Activated CD8-positive, alpha-beta T cell treated with anti-CD3 and anti-CD28 coated beads for 36 hours (primary cell): ENCODE measurements at regions not wholly inside any gene's neighbourhood (a gene's known extent, or its start where the extent isn't known, plus 50 kb on each side); places are given as distances from the start of the nearest gene placed in this dataset.

Source experiments
- ATAC-seq: fragments of 200-7000 bp; cut with Tn5 transposase; one replicate; pipeline ENCODE4 v1.10.0; 2021; ENCODE audit warnings: mild to moderate bottlenecking, moderate library complexity
- CTCF ChIA-PET: fragments of 350-600 bp; sonication (Branson Sonifier 250); formaldehyde crosslinking; loops from one replicate; lab custom pipeline; 2021; ENCODE audit warnings: antibody characterized with exemption; lab: Charles Lee
- POLR2A ChIA-PET: fragments of 350-600 bp; sonication (Branson Sonifier 250); formaldehyde crosslinking; loops from one replicate; lab custom pipeline; 2021; ENCODE audit warnings: antibody characterized with exemption; lab: Charles Lee
- DNase-seq: peaks from one replicate; pipeline ENCODE4 v3.0.0-alpha.2; 2020
- H3K27ac Mint-ChIP-seq: one replicate; pipeline ENCODE4 v1.8.0; 2021; ENCODE audit warnings: mild to moderate bottlenecking, mixed read lengths
- H3K27me3 Mint-ChIP-seq: one replicate; pipeline ENCODE4 v1.8.0; 2021; ENCODE audit warnings: mixed read lengths
- H3K36me3 Mint-ChIP-seq: one replicate; pipeline ENCODE4 v1.8.0; 2021; ENCODE audit warnings: low read depth, mixed read lengths
- H3K4me1 Mint-ChIP-seq: one replicate; pipeline ENCODE4 v1.8.0; 2021; ENCODE audit warnings: low read depth, mixed read lengths
- H3K4me3 Mint-ChIP-seq: one replicate; pipeline ENCODE4 v1.8.0; 2021; ENCODE audit warnings: mild to moderate bottlenecking, moderate library complexity, mixed read lengths
- H3K9me3 Mint-ChIP-seq: one replicate; pipeline ENCODE4 v1.8.0; 2021; ENCODE audit warnings: mixed read lengths
- intact Hi-C: fragments of 100-400 bp; cut with micrococcal nuclease; formaldehyde crosslinking; loops from one replicate; pipeline ENCODE4 v1.10.0; 2022
- TF ChIP-seq, protein P1 (sequence below): fragments of 200-600 bp; IDR thresholded peaks from one replicate; pipeline ENCODE4 v1.8.0; 2022; ENCODE audit warnings: antibody characterized with exemption, mild to moderate bottlenecking

GRCh38 chr4:84291969-84292368 lies 207.1 kb downstream of the NKX6-1 start:
- POLR2A ChIA-PET, result no interaction called here
- H3K27me3 Mint-ChIP-seq, result no peaks in the 10 kb centered on the region
- peaks cover 3% of the 10 kb centered on the region for H3K9me3 Mint-ChIP-seq
- H3K4me1 Mint-ChIP-seq, result no peaks in the 10 kb centered on the region
- TF ChIP-seq, protein P1, sequence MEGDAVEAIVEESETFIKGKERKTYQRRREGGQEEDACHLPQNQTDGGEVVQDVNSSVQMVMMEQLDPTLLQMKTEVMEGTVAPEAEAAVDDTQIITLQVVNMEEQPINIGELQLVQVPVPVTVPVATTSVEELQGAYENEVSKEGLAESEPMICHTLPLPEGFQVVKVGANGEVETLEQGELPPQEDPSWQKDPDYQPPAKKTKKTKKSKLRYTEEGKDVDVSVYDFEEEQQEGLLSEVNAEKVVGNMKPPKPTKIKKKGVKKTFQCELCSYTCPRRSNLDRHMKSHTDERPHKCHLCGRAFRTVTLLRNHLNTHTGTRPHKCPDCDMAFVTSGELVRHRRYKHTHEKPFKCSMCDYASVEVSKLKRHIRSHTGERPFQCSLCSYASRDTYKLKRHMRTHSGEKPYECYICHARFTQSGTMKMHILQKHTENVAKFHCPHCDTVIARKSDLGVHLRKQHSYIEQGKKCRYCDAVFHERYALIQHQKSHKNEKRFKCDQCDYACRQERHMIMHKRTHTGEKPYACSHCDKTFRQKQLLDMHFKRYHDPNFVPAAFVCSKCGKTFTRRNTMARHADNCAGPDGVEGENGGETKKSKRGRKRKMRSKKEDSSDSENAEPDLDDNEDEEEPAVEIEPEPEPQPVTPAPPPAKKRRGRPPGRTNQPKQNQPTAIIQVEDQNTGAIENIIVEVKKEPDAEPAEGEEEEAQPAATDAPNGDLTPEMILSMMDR, result no peak
- DNase-seq, result no peak
- ATAC-seq, result no peak
- CTCF ChIA-PET, result no interaction called here
- H3K36me3 Mint-ChIP-seq, result no peaks in the 10 kb centered on the region
- intact Hi-C loops, result no loop called here
- H3K27ac Mint-ChIP-seq, result no peak overlapping the region
- no peak overlapping the region for H3K4me3 Mint-ChIP-seq

- intact Hi-C loops, result no loop called here
- Mint-ChIP-seq H3K36me3 (no peaks in the 10 kb centered on the region), H3K4me3 (no peak overlapping the region), H3K27me3 (no peaks in the 10 kb centered on the region), H3K4me1 (no peaks in the 10 kb centered on the region), H3K9me3 (peaks cover 1% of the 10 kb centered on the region), H3K27ac (no peak overlapping the region)
- ATAC-seq, result no peak
- ChIA-PET POLR2A (no interaction called here), CTCF (no interaction called here)
- TF ChIP-seq, protein P1, result no peak
- no peak for DNase-seq
Observed at GRCh38 chr4:84286048-84286447, 213.0 kb downstream of the NKX6-1 start.

- ChIA-PET CTCF (no interaction called here), POLR2A (no interaction called here)
- Mint-ChIP-seq H3K27me3 (no peaks in the 10 kb centered on the region), H3K9me3 (no peaks in the 10 kb centered on the region), H3K27ac (no peak overlapping the region), H3K4me1 (no peaks in the 10 kb centered on the region), H3K4me3 (no peak overlapping the region), H3K36me3 (no peaks in the 10 kb centered on the region)
- intact Hi-C loops, result no loop called here
- no peak for ATAC-seq
- TF ChIP-seq, protein P1, result no peak
- DNase-seq, result no peak
Observed at GRCh38 chr4:84279678-84280077, 219.4 kb downstream of the NKX6-1 start.

DNA sequence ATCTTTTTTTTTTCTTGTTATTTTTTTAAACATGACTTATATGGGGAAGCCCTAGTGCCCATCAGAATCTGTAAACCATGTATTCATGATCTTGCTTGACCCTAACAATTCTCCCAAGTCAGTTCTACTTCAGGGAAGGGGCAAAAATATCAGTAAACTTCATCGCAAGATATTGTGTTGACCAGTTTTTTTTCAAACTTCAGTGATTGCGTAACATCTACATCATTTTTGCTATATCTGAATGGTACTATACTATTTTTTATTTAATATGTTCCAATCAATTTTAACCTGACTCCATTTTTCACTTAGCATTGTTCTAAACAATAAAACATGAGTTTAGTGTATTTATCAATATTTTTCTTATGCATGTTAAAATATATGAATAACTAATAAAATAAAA lies 221.2 kb downstream of the NKX6-1 start:
- no peaks in the 10 kb centered on the region for H3K36me3 Mint-ChIP-seq
- DNase-seq (no peak), ATAC-seq (no peak)
- no peaks in the 10 kb centered on the region for H3K9me3 Mint-ChIP-seq
- H3K4me1 Mint-ChIP-seq, result no peaks in the 10 kb centered on the region
- ChIA-PET POLR2A (no interaction called here), CTCF (no interaction called here)
- H3K4me3 Mint-ChIP-seq, result no peak overlapping the region
- intact Hi-C loops, result no loop called here
- no peak overlapping the region for H3K27ac Mint-ChIP-seq
- H3K27me3 Mint-ChIP-seq, result peaks cover 2% of the 10 kb centered on the region
- TF ChIP-seq, protein P1, result no peak

DNA sequence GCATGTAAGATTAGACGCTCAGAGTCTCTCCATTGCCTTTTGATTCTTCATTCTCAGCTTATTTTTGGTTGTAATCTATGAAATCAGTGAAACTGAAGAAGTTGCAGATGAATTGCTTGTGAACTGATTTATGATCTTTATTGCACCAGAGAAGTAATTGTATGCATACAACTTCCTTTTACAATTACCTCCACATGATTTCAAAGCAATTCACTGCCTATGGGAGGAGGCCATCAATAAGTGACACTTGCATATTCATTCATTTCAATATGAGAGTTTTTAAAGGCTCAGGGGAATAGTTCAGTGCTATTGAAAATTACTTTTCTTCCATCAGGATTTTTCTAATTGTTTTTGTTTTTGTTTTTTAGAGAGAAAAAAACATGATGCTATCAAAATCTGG lies 222.3 kb downstream of the NKX6-1 start:
- no peak overlapping the region for H3K27ac Mint-ChIP-seq
- ATAC-seq, result no peak
- intact Hi-C loops, result no loop called here

More for the DNA sequence above, 222.3 kb downstream of the NKX6-1 start:
- no peak for DNase-seq
- Mint-ChIP-seq H3K9me3 (no peaks in the 10 kb centered on the region), H3K4me3 (no peak overlapping the region), H3K27me3 (peaks cover 2% of the 10 kb centered on the region), H3K36me3 (no peaks in the 10 kb centered on the region), H3K4me1 (no peaks in the 10 kb centered on the region)
- TF ChIP-seq, protein P1, result no peak
- POLR2A ChIA-PET, result no interaction called here
- CTCF ChIA-PET, result no interaction called here
